GM21619 (cell line): ENCODE measurements at regions not wholly inside any gene's neighbourhood (a gene's known extent, or its start where the extent isn't known, plus 50 kb on each side); places are given as distances from the start of the nearest gene placed in this dataset.
A peak's percentile ranks its signal among the peaks of the same experiment; 100 is the strongest.

ENCODE experiments used
- ATAC-seq: cut with Tn5 transposase; IDR thresholded peaks from one replicate; pipeline ENCODE4 v1.9.1; 2021; ENCODE audit not compliant: unreplicated experiment

- no peak for ATAC-seq
These were observed 163.6 kb downstream of the BRMS1L start for GRCh38 chr14:35989736-35990135.

- ATAC-seq = no peak
These were observed 163.0 kb downstream of the BRMS1L start for GRCh38 chr14:35988972-35989690.

GRCh38 chr14:35988550-35988949 lies 162.4 kb downstream of the BRMS1L start:
- ATAC-seq = no peak

- no peak for ATAC-seq
These were observed 161.6 kb downstream of the BRMS1L start for GRCh38 chr14:35987731-35988130.

- peak; percentile 87 for ATAC-seq
These were observed 160.1 kb downstream of the BRMS1L start for GRCh38 chr14:35986219-35986573.

GRCh38 chr14:35985474-35986218 lies 159.5 kb downstream of the BRMS1L start:
- no peak for ATAC-seq

- ATAC-seq = no peak
These were observed 153.4 kb downstream of the BRMS1L start for GRCh38 chr14:35979531-35979930.

GRCh38 chr14:35978561-35978960 lies 152.4 kb downstream of the BRMS1L start:
- no peak for ATAC-seq

GRCh38 chr14:35975814-35976213 lies 149.7 kb downstream of the BRMS1L start:
- ATAC-seq = no peak

- no peak for ATAC-seq
These were observed 147.6 kb downstream of the BRMS1L start for GRCh38 chr14:35973770-35974169.

GRCh38 chr14:35971965-35972630 lies 146.0 kb downstream of the BRMS1L start:
- ATAC-seq = no peak

- ATAC-seq = no peak
These were observed 143.2 kb downstream of the BRMS1L start for GRCh38 chr14:35969310-35969709.

GRCh38 chr14:35965400-35965799 lies 139.3 kb downstream of the BRMS1L start:
- ATAC-seq = no peak

GRCh38 chr14:35964697-35965286 lies 138.7 kb downstream of the BRMS1L start:
- ATAC-seq = no peak

- ATAC-seq = no peak
These were observed 137.1 kb downstream of the BRMS1L start for GRCh38 chr14:35963209-35963608.

GRCh38 chr14:35961697-35962274 lies 135.6 kb downstream of the BRMS1L start:
- ATAC-seq = no peak

GRCh38 chr14:35959835-35960234 lies 133.7 kb downstream of the BRMS1L start:
- ATAC-seq = no peak

- ATAC-seq = no peak
These were observed 132.4 kb downstream of the BRMS1L start for GRCh38 chr14:35958499-35958898.

GRCh38 chr14:35956376-35957085 lies 130.4 kb downstream of the BRMS1L start:
- ATAC-seq = no peak

GRCh38 chr14:35952584-35952983 lies 126.4 kb downstream of the BRMS1L start:
- no peak for ATAC-seq
